ENCODE measurements at regions not wholly inside any gene's neighbourhood (a gene's known extent, or its start where the extent isn't known, plus 50 kb on each side); places are given as distances from the start of the nearest gene placed in this dataset.

DNA sequence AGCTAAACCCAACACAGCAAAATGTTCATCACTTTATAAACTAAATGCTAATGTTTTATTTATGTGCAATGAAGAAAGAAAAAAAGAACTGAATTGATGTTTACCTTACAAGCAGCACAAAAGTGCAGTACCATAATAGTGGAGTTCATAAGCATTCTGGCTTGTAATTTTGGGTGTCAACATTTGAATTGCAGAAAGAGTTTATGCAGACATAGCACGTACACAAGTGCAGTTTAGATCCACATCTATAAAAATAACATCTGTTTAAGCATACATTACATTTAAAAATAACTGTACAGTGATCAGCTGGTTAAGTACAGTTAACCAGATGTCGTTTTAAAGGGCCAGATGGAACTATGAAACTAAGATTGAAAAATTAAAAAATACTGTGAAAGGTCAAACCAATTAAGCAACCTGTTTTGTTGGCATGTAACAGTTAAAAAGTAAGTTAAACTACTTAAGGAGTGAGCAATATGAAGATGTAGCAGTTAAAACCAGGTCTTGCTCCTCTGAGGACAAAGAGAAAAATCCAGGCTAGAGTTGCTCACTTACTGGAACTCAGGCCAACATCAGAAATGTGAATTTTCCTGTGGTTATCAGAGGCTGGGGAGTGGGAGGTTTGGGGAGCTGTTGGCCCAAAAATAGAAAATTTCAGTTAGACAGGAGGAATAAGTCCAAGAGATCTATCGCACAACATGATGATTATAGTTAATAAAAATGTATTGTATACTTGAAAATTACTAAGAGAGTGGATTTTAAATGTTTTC, 204.9 kb upstream of the MDFIC2 start:
- H3K4me1 ChIP-seq (ENCODE audit: control insufficient read depth in 3 of 3, insufficient read depth in 2 of 3, low read depth in 1 of 3, low read length in 2 of 3), result no peaks in the 10 kb centered on the region
- FAIRE-seq (no peak), DNase-seq (no peak)
- no peaks in the 10 kb centered on the region for H3K27me3 ChIP-seq (ENCODE audit: control insufficient read depth in 3 of 3, insufficient read depth in 3 of 3, low read length in 3 of 3)
- no peak overlapping the region for H3K4me3 ChIP-seq (ENCODE audit: low read depth in 1 of 3, low read length in 3 of 3)
- H3K9me3 ChIP-seq (ENCODE audit: control insufficient read depth in 2 of 2, insufficient read depth in 1 of 2, low read depth in 1 of 2, low read length in 1 of 2), result no peaks in the 10 kb centered on the region
- no peak overlapping the region for H3K27ac ChIP-seq (ENCODE audit: low read depth in 1 of 3, low read length in 2 of 3)
- 59 to 66% (median 61%) methylated on average over 3 of the region's 3 CpGs for WGBS, 3 donors
- no peaks in the 10 kb centered on the region for H3K36me3 ChIP-seq (ENCODE audit: control insufficient read depth in 3 of 3, insufficient read depth in 2 of 3, low read depth in 1 of 3, low read length in 3 of 3)

GRCh38 chr3:70516076-70516475, 203.6 kb upstream of the MDFIC2 start:
- H3K4me1 ChIP-seq (ENCODE audit: control insufficient read depth in 3 of 3, insufficient read depth in 2 of 3, low read depth in 1 of 3, low read length in 2 of 3), result no peaks in the 10 kb centered on the region
- no peaks in the 10 kb centered on the region for H3K36me3 ChIP-seq (ENCODE audit: control insufficient read depth in 3 of 3, insufficient read depth in 2 of 3, low read depth in 1 of 3, low read length in 3 of 3)
- 25 to 64% (median 34%) methylated on average over 4 of the region's 4 CpGs for WGBS, 3 donors
- H3K27me3 ChIP-seq (ENCODE audit: control insufficient read depth in 3 of 3, insufficient read depth in 3 of 3, low read length in 3 of 3), result no peaks in the 10 kb centered on the region
- FAIRE-seq, result no peak
- H3K27ac ChIP-seq (ENCODE audit: low read depth in 1 of 3, low read length in 2 of 3), result no peak overlapping the region
- no peak for DNase-seq
- H3K4me3 ChIP-seq (ENCODE audit: low read depth in 1 of 3, low read length in 3 of 3), result no peak overlapping the region
- no peaks in the 10 kb centered on the region for H3K9me3 ChIP-seq (ENCODE audit: control insufficient read depth in 2 of 2, insufficient read depth in 1 of 2, low read depth in 1 of 2, low read length in 1 of 2)

DNA sequence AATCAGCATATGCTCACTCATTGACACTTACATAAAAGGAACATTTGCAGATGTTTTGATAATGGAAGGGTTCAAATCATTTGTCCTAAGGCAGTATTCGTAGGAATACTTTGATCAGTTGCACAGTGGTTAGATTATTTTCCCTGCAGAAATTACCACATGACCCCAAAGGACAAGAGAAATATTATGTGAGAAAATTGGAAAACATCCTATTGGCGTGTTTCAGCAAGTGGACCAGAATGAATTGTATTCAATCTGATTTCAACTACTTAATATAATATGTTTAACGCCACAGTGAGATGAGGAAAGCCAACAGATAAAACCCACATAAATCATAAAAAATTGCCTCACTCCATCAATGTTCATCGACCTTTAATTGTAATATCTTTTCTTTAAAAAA, 195.0 kb upstream of the MDFIC2 start:
- no peak for FAIRE-seq

GRCh38 chr3:70506775-70507174, 194.3 kb upstream of the MDFIC2 start:
- Histone ChIP-seq H3K9me3 (ENCODE audit: control insufficient read depth in 2 of 2, insufficient read depth in 1 of 2, low read depth in 1 of 2, low read length in 1 of 2) (no peaks in the 10 kb centered on the region), H3K4me1 (ENCODE audit: control insufficient read depth in 3 of 3, insufficient read depth in 2 of 3, low read depth in 1 of 3, low read length in 2 of 3) (no peaks in the 10 kb centered on the region), H3K27me3 (ENCODE audit: control insufficient read depth in 3 of 3, insufficient read depth in 3 of 3, low read length in 3 of 3) (no peaks in the 10 kb centered on the region), H3K36me3 (ENCODE audit: control insufficient read depth in 3 of 3, insufficient read depth in 2 of 3, low read depth in 1 of 3, low read length in 3 of 3) (no peaks in the 10 kb centered on the region), H3K27ac (ENCODE audit: low read depth in 1 of 3, low read length in 2 of 3) (no peak overlapping the region), H3K4me3 (ENCODE audit: low read depth in 1 of 3, low read length in 3 of 3) (no peak overlapping the region)
- 69 to 82% (median 74%) methylated on average over 5 of the region's 5 CpGs for WGBS, 3 donors
- DNase-seq (no peak), FAIRE-seq (no peak)

More for the DNA sequence above, 195.0 kb upstream of the MDFIC2 start:
- H3K36me3 ChIP-seq (ENCODE audit: control insufficient read depth in 3 of 3, insufficient read depth in 2 of 3, low read depth in 1 of 3, low read length in 3 of 3), result no peaks in the 10 kb centered on the region
- H3K9me3 ChIP-seq (ENCODE audit: control insufficient read depth in 2 of 2, insufficient read depth in 1 of 2, low read depth in 1 of 2, low read length in 1 of 2), result no peaks in the 10 kb centered on the region
- no peak overlapping the region for H3K27ac ChIP-seq (ENCODE audit: low read depth in 1 of 3, low read length in 2 of 3)
- 72 to 78% (median 74%) methylated on average over 4 of the region's 4 CpGs for WGBS, 3 donors
- no peak for DNase-seq
- no peaks in the 10 kb centered on the region for H3K4me1 ChIP-seq (ENCODE audit: control insufficient read depth in 3 of 3, insufficient read depth in 2 of 3, low read depth in 1 of 3, low read length in 2 of 3)
- no peaks in the 10 kb centered on the region for H3K27me3 ChIP-seq (ENCODE audit: control insufficient read depth in 3 of 3, insufficient read depth in 3 of 3, low read length in 3 of 3)
- no peak overlapping the region for H3K4me3 ChIP-seq (ENCODE audit: low read depth in 1 of 3, low read length in 3 of 3)

GRCh38 chr3:70501561-70501960, 189.1 kb upstream of the MDFIC2 start:
- Histone ChIP-seq H3K4me1 (ENCODE audit: control insufficient read depth in 3 of 3, insufficient read depth in 2 of 3, low read depth in 1 of 3, low read length in 2 of 3) (no peaks in the 10 kb centered on the region), H3K4me3 (ENCODE audit: low read depth in 1 of 3, low read length in 3 of 3) (no peak overlapping the region), H3K9me3 (ENCODE audit: control insufficient read depth in 2 of 2, insufficient read depth in 1 of 2, low read depth in 1 of 2, low read length in 1 of 2) (no peaks in the 10 kb centered on the region), H3K36me3 (ENCODE audit: control insufficient read depth in 3 of 3, insufficient read depth in 2 of 3, low read depth in 1 of 3, low read length in 3 of 3) (no peaks in the 10 kb centered on the region), H3K27ac (ENCODE audit: low read depth in 1 of 3, low read length in 2 of 3) (no peak overlapping the region), H3K27me3 (ENCODE audit: control insufficient read depth in 3 of 3, insufficient read depth in 3 of 3, low read length in 3 of 3) (no peaks in the 10 kb centered on the region)
- DNase-seq (no peak), FAIRE-seq (no peak)
- 50 to 54% (median 52%) methylated on average over 3 of the region's 3 CpGs for WGBS, 3 donors

DNA sequence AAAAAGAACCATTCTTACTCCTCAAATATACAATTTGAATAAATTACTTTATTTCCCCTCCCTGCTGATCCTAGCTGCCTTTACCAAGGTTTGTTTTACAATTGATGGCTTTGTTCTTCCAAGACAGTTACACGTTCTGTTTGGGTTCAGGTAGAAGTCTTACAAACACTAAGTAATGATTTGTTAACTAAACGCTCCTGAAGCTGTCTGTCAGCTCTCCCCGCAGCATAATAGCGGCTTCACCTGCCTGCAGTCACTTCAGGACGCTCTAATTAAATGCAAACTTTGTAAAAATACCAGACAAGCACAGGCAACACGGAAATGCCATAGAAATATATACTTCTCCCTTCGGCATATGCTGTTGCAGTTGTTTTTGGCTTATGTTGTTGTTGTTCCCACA, 176.4 kb upstream of the MDFIC2 start:
- DNase-seq (no peak), FAIRE-seq (no peak)
- no peak overlapping the region for H3K27ac ChIP-seq (ENCODE audit: low read depth in 1 of 3, low read length in 2 of 3)
- H3K9me3 ChIP-seq (ENCODE audit: control insufficient read depth in 2 of 2, insufficient read depth in 1 of 2, low read depth in 1 of 2, low read length in 1 of 2), result no peaks in the 10 kb centered on the region
- WGBS, 3 donors, result 22 to 50% (median 30%) methylated on average over 7 of the region's 7 CpGs
- no peak overlapping the region for H3K4me3 ChIP-seq (ENCODE audit: low read depth in 1 of 3, low read length in 3 of 3)
- no peaks in the 10 kb centered on the region for H3K4me1 ChIP-seq (ENCODE audit: control insufficient read depth in 3 of 3, insufficient read depth in 2 of 3, low read depth in 1 of 3, low read length in 2 of 3)
- H3K36me3 ChIP-seq (ENCODE audit: control insufficient read depth in 3 of 3, insufficient read depth in 2 of 3, low read depth in 1 of 3, low read length in 3 of 3), result no peaks in the 10 kb centered on the region
- no peaks in the 10 kb centered on the region for H3K27me3 ChIP-seq (ENCODE audit: control insufficient read depth in 3 of 3, insufficient read depth in 3 of 3, low read length in 3 of 3)

DNA sequence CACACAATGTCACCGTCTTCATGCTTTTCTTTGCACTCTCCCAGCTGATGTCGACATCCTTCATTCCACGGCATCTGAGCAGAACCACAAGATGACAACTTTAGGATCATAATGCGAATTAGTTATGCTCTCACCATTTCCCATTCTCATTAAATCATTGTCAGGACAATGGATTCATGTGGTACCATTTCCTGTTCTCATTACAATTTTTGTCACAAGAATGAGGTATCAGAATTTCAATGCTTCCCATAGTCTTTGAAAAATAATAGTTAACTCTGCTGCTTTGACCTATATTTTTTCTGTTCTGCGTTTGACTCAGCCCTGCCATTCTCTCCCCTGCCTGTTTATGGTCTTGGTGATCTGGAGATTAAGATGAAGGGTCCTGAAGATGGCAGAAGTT, 175.7 kb upstream of the MDFIC2 start:
- H3K27ac ChIP-seq (ENCODE audit: low read depth in 1 of 3, low read length in 2 of 3), result no peak overlapping the region
- no peaks in the 10 kb centered on the region for H3K4me1 ChIP-seq (ENCODE audit: control insufficient read depth in 3 of 3, insufficient read depth in 2 of 3, low read depth in 1 of 3, low read length in 2 of 3)
- no peaks in the 10 kb centered on the region for H3K36me3 ChIP-seq (ENCODE audit: control insufficient read depth in 3 of 3, insufficient read depth in 2 of 3, low read depth in 1 of 3, low read length in 3 of 3)
- H3K4me3 ChIP-seq (ENCODE audit: low read depth in 1 of 3, low read length in 3 of 3), result no peak overlapping the region
- H3K9me3 ChIP-seq (ENCODE audit: control insufficient read depth in 2 of 2, insufficient read depth in 1 of 2, low read depth in 1 of 2, low read length in 1 of 2), result no peaks in the 10 kb centered on the region
- FAIRE-seq (no peak), DNase-seq (no peak)
- no peaks in the 10 kb centered on the region for H3K27me3 ChIP-seq (ENCODE audit: control insufficient read depth in 3 of 3, insufficient read depth in 3 of 3, low read length in 3 of 3)
- WGBS, 3 donors, result 59 to 69% (median 65%) methylated on average over 5 of the region's 5 CpGs

GRCh38 chr3:70486414-70487017, 174.1 kb upstream of the MDFIC2 start:
- Histone ChIP-seq H3K4me3 (ENCODE audit: low read depth in 1 of 3, low read length in 3 of 3) (no peak overlapping the region), H3K4me1 (ENCODE audit: control insufficient read depth in 3 of 3, insufficient read depth in 2 of 3, low read depth in 1 of 3, low read length in 2 of 3) (no peaks in the 10 kb centered on the region), H3K36me3 (ENCODE audit: control insufficient read depth in 3 of 3, insufficient read depth in 2 of 3, low read depth in 1 of 3, low read length in 3 of 3) (no peaks in the 10 kb centered on the region), H3K27me3 (ENCODE audit: control insufficient read depth in 3 of 3, insufficient read depth in 3 of 3, low read length in 3 of 3) (no peaks in the 10 kb centered on the region), H3K9me3 (ENCODE audit: control insufficient read depth in 2 of 2, insufficient read depth in 1 of 2, low read depth in 1 of 2, low read length in 1 of 2) (no peaks in the 10 kb centered on the region), H3K27ac (ENCODE audit: low read depth in 1 of 3, low read length in 2 of 3) (no peak overlapping the region)
- FAIRE-seq (no peak), DNase-seq (no peak)
- 72 to 80% (median 74%) methylated on average over 2 of the region's 2 CpGs for WGBS, 3 donors

DNA sequence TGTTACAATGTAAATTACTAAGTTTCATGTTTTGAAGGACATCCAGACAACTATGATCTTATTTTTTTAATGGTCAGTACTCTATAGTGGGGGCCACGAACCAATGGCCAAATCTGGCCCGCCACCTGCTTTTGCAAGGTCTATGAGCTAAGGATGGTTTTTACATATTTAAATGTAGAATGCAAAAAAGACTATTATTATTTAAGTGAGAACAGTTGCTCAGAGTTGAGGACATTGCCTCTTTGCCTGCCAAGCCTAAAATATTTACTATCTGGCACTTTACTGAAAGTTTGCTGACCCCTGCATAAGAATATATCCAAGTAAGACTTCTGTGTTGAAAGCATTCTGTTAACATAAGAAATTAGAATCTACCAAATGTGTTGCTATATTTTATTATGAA, 163.7 kb upstream of the MDFIC2 start:
- H3K36me3 ChIP-seq (ENCODE audit: control insufficient read depth in 3 of 3, insufficient read depth in 2 of 3, low read depth in 1 of 3, low read length in 3 of 3), result no peaks in the 10 kb centered on the region
- no peak for FAIRE-seq
- WGBS, 3 donors, result 72 to 84% (median 80%) methylated on average over 2 of the region's 2 CpGs
- H3K27ac ChIP-seq (ENCODE audit: low read depth in 1 of 3, low read length in 2 of 3), result no peak overlapping the region
- no peaks in the 10 kb centered on the region for H3K27me3 ChIP-seq (ENCODE audit: control insufficient read depth in 3 of 3, insufficient read depth in 3 of 3, low read length in 3 of 3)
- H3K4me1 ChIP-seq (ENCODE audit: control insufficient read depth in 3 of 3, insufficient read depth in 2 of 3, low read depth in 1 of 3, low read length in 2 of 3), result no peaks in the 10 kb centered on the region
- H3K4me3 ChIP-seq (ENCODE audit: low read depth in 1 of 3, low read length in 3 of 3), result no peak overlapping the region
- DNase-seq, result no peak
- H3K9me3 ChIP-seq (ENCODE audit: control insufficient read depth in 2 of 2, insufficient read depth in 1 of 2, low read depth in 1 of 2, low read length in 1 of 2), result peaks cover 0 to 6% of the 10 kb centered on the region in 2 donors

All from small intestine (tissue), 7 donors.